HepG2 (cell line): ENCODE measurements at regions not wholly inside any gene's neighbourhood (a gene's known extent, or its start where the extent isn't known, plus 50 kb on each side); places are given as distances from the start of the nearest gene placed in this dataset.

ENCODE experiments used
- ATAC-seq: fragments of 200-7000 bp; cut with Tn5 transposase; 3 replicates; pipeline ENCODE4 v1.9.1; 2020; ENCODE audit warnings: mild to moderate bottlenecking, moderate library complexity
- BruUV-seq: library from RNA; stranded (reverse); fragments of 400-500 nt; replicated peaks from 2 replicates; lab custom pipeline; 2021; lab: Mats Ljungman, UMichigan
- CTCF ChIA-PET: fragments of 300-600 bp; formaldehyde crosslinking; extraction: SDS; loops from one replicate; lab custom pipeline; 2021; ENCODE audit warnings: low total read pairs, inconsistent platforms, low intra/inter-chr PET ratio; lab: Yijun Ruan, JAX
- POLR2A ChIA-PET: fragments of 350-600 bp; sonication (Branson Sonifier 250); formaldehyde crosslinking; loops from one replicate; lab custom pipeline; 2020; ENCODE audit warnings: antibody characterized with exemption, inconsistent platforms; lab: Yijun Ruan, JAX
- DNase-seq: peaks from one replicate; pipeline ENCODE4 v3.0.0-alpha.2; 2015; ENCODE audit warnings: low spot score
- FAIRE-seq: peaks from 3 replicates; lab custom pipeline; 2011; peaks lifted over from hg19 to GRCh38; lab: Jason Lieb, UNC
- H2AFZ ChIP-seq: one replicate; pipeline ENCODE4 v1.6.1; 2011; ENCODE audit warnings: low read length, inconsistent platforms
- H3K27ac ChIP-seq: fragments of 300-600 bp; 3 replicates; pipeline ENCODE4 v1.8.0; 2011; ENCODE audit warnings: mixed run types, mild to moderate bottlenecking, mixed read lengths, low read length, inconsistent platforms; ENCODE audit not compliant: insufficient read depth; ENCODE audit errors: extremely low read length
- H3K27me3 ChIP-seq, 2 experiments: fragments of 200-600 bp in 1 of 2; 2 replicates in 1 of 2; 3 replicates in 1 of 2; pipeline versions ENCODE4 v1.6.0 to v1.8.0; 2011; ENCODE audit warnings: low read length in 2 of 2, mild to moderate bottlenecking in 2 of 2, moderate library complexity in 2 of 2, inconsistent platforms in 1 of 2; ENCODE audit not compliant: insufficient read depth in 2 of 2, control insufficient read depth in 1 of 2
- H3K36me3 ChIP-seq, 2 experiments: fragments of 200-600 bp in 1 of 2; replicated peaks in 1 of 2; 2 replicates in 1 of 2; 3 replicates in 1 of 2; pipeline versions ENCODE4 v1.5.1 to v1.8.0; 2011; ENCODE audit warnings: low read length in 2 of 2, inconsistent platforms in 1 of 2; ENCODE audit not compliant: insufficient read depth in 2 of 2, control insufficient read depth in 1 of 2
- H3K4me1 ChIP-seq: 2 replicates; pipeline ENCODE4 v1.5.1; 2012; ENCODE audit warnings: low read length, inconsistent platforms; ENCODE audit not compliant: insufficient read depth
- H3K4me2 ChIP-seq: 2 replicates; pipeline ENCODE4 v1.6.0; 2011; ENCODE audit warnings: low read depth, low read length, inconsistent platforms
- H3K4me3 ChIP-seq, 3 experiments: fragments of 200-600 bp in 1 of 3; sonication (generic), shearing (Covaris generic) in 1 of 3; replicated peaks in 1 of 3; 2 replicates each; pipeline ENCODE4 v1.5.1; 2011 to 2016; ENCODE audit warnings: low read length in 3 of 3, inconsistent platforms in 2 of 3, low read depth in 2 of 3, mild to moderate bottlenecking in 2 of 3, control low read depth in 1 of 3, mixed read lengths in 1 of 3; ENCODE audit not compliant: insufficient read depth in 1 of 3
- H3K79me2 ChIP-seq: one replicate; pipeline ENCODE4 v1.6.1; 2011; ENCODE audit warnings: low read length, inconsistent platforms; ENCODE audit not compliant: insufficient read depth
- H3K9ac ChIP-seq: 2 replicates; pipeline ENCODE4 v1.6.0; 2011; ENCODE audit warnings: mild to moderate bottlenecking, low read depth, low read length, inconsistent platforms; ENCODE audit not compliant: insufficient read depth
- H3K9me3 ChIP-seq: 2 replicates; pipeline ENCODE4 v1.5.1; 2012; ENCODE audit warnings: mild to moderate bottlenecking, low read length
- H4K20me1 ChIP-seq: 2 replicates; pipeline ENCODE4 v1.6.0; 2011; ENCODE audit warnings: inconsistent platforms, mild to moderate bottlenecking, low read length, moderate library complexity; ENCODE audit not compliant: insufficient read depth
- CCDC6 ChIP-seq: sonication (generic); formaldehyde crosslinking; IDR thresholded peaks from 2 replicates; pipeline ENCODE4 v1.8.1; 2022; ENCODE audit warnings: mild to moderate bottlenecking, missing genetic modification reagents, moderate library complexity
- CENPX ChIP-seq: sonication (generic); formaldehyde crosslinking; IDR thresholded peaks from 2 replicates; pipeline ENCODE4 v1.9.0; 2021; ENCODE audit warnings: mild to moderate bottlenecking, missing genetic modification reagents, moderate library complexity
- CHD2 ChIP-seq: IDR thresholded peaks from 2 replicates; pipeline ENCODE4 v1.6.1; 2011; ENCODE audit warnings: low read depth, low read length, improper control_type of control experiment
- FOXJ3 ChIP-seq: sonication (generic); formaldehyde crosslinking; IDR thresholded peaks from 2 replicates; pipeline ENCODE4 v1.4.0; 2020; ENCODE audit warnings: missing genetic modification reagents, mild to moderate bottlenecking, borderline replicate concordance
- IRF1 ChIP-seq: sonication (generic); formaldehyde crosslinking; IDR thresholded peaks from 2 replicates; pipeline ENCODE4 v1.4.0; 2020; ENCODE audit warnings: low read depth, mild to moderate bottlenecking, missing genetic modification reagents
- KLF6 ChIP-seq: IDR thresholded peaks from 2 replicates; pipeline ENCODE4 v1.8.0; 2016; ENCODE audit warnings: missing biosample characterization, missing genetic modification reagents
- MAFK ChIP-seq, 2 experiments: IDR thresholded peaks in 1 of 2; conservative IDR thresholded peaks in 1 of 2; 2 replicates each; pipeline ENCODE4 v1.6.1; 2011; ENCODE audit warnings: improper control_type of control experiment in 2 of 2, low read length in 2 of 2
- NFKBIZ ChIP-seq: IDR thresholded peaks from 2 replicates; pipeline ENCODE4 v1.6.1; 2018; ENCODE audit warnings: missing genetic modification reagents, missing compliant biosample characterization
- NR3C1 ChIP-seq: sonication (generic); formaldehyde crosslinking; IDR thresholded peaks from 2 replicates; pipeline ENCODE4 v1.4.0; 2020; ENCODE audit warnings: missing genetic modification reagents
- SIX1 ChIP-seq: sonication (generic); formaldehyde crosslinking; IDR thresholded peaks from 2 replicates; pipeline ENCODE4 v1.4.0; 2020; ENCODE audit warnings: missing genetic modification reagents, borderline replicate concordance
- TBX3 ChIP-seq: fragments of 450-650 bp; IDR thresholded peaks from 2 replicates; pipeline ENCODE4 v1.6.1; 2017; ENCODE audit warnings: antibody characterized with exemption, mild to moderate bottlenecking, inconsistent platforms, borderline replicate concordance
- ZBTB7A ChIP-seq: sonication (generic); formaldehyde crosslinking; IDR thresholded peaks from 2 replicates; pipeline ENCODE4 v1.8.0; 2022; ENCODE audit warnings: mild to moderate bottlenecking, missing genetic modification reagents
- ZMYM2 ChIP-seq: sonication (generic); formaldehyde crosslinking; IDR thresholded peaks from 2 replicates; pipeline ENCODE4 v1.8.0; 2022; ENCODE audit warnings: mild to moderate bottlenecking, missing genetic modification reagents
- ZNF329 ChIP-seq: sonication (generic); formaldehyde crosslinking; IDR thresholded peaks from 2 replicates; pipeline ENCODE4 v1.9.0; 2021; ENCODE audit warnings: low read depth, mild to moderate bottlenecking, missing genetic modification reagents
- ZNF547 ChIP-seq: sonication (generic); formaldehyde crosslinking; IDR thresholded peaks from 2 replicates; pipeline ENCODE4 v1.5.1; 2020; ENCODE audit warnings: mild to moderate bottlenecking, missing genetic modification reagents
- ZNF777 ChIP-seq: sonication (generic); formaldehyde crosslinking; IDR thresholded peaks from 2 replicates; pipeline ENCODE4 v1.4.0; 2020; ENCODE audit warnings: missing genetic modification reagents
- ZNF891 ChIP-seq: sonication (generic); formaldehyde crosslinking; IDR thresholded peaks from 2 replicates; pipeline ENCODE4 v1.5.0; 2020; ENCODE audit warnings: mild to moderate bottlenecking, missing genetic modification reagents
- WGBS: methylation state at CpG from one replicate; pipeline ENCODE4 v1.1.6; 2017; ENCODE audit warnings: low lambda C conversion rate; 5-methylcytosine and 5-hydroxymethylcytosine counted together
- in situ Hi-C: cut with HindIII; loops from 2 replicates; pipeline ENCODE4 v1.10.0; 2017; ENCODE audit warnings: low pct_unique_long_range_greater_than_20kb; ENCODE audit not compliant: extremely low pct_ligation_motif_present
- intact Hi-C: fragments of 100-400 bp; cut with micrococcal nuclease; formaldehyde crosslinking; loops from one replicate; pipeline ENCODE4 v1.10.0; 2022; ENCODE audit not compliant: unreplicated experiment

GRCh38 chr1:193434319-193434718 is 247.9 kb upstream of the B3GALT2 start:
- no TSS peak for BruUV-seq
- Histone ChIP-seq H2AFZ (no peak overlapping the region), H3K36me3 (no peaks in the 10 kb centered on the region), H3K79me2 (no peaks in the 10 kb centered on the region), H3K27ac (no peak overlapping the region), H3K9ac (no peak overlapping the region), H3K4me1 (peaks cover 15% of the 10 kb centered on the region), H3K9me3 (peaks cover 22% of the 10 kb centered on the region), H3K4me3 (no peak overlapping the region), H3K27me3 (no peaks in the 10 kb centered on the region), H3K4me2 (no peak overlapping the region), H4K20me1 (no peaks in the 10 kb centered on the region)
- ChIA-PET POLR2A (no interaction called here), CTCF (no interaction called here)
- TF ChIP-seq ZNF329 (CRISPR knock-in tag) (no peak), ZNF891 (no peak), ZBTB7A (CRISPR knock-in tag) (no peak), TBX3 (no peak), IRF1 (CRISPR knock-in tag) (no peak), NFKBIZ (no peak), KLF6 (CRISPR knock-in tag) (no peak), NR3C1 (no peak), SIX1 (CRISPR knock-in tag) (no peak), ZMYM2 (CRISPR knock-in tag) (no peak), CENPX (no peak), CCDC6 (no peak), MAFK (conservative IDR thresholded peaks at IDR 0.05 in 1 of 2, IDR thresholded peaks at IDR 0.05 in 1 of 2; ENCODE audit: low read length in 2 of 2) (no peak), FOXJ3 (CRISPR knock-in tag) (no peak), ZNF547 (CRISPR knock-in tag) (no peak), CHD2 (no peak), ZNF777 (no peak)
- no peak for DNase-seq
- WGBS, result 0% methylated on average over 1 of the region's 1 CpG
- FAIRE-seq, result no peak
- intact Hi-C loops (no loop called here), in situ Hi-C loops (no loop called here)
- no peak for ATAC-seq
